ENCODE measurements at regions not wholly inside any gene's neighbourhood (a gene's known extent, or its start where the extent isn't known, plus 50 kb on each side); places are given as distances from the start of the nearest gene placed in this dataset.

GRCh38 chr1:63063367-63063766 is 259.0 kb upstream of the FOXD3 start:
- TF ChIP-seq OSR1 (CRISPR knock-in tag; IDR thresholded peaks at IDR 0.05): no peak
- TF ChIP-seq, protein P1, sequence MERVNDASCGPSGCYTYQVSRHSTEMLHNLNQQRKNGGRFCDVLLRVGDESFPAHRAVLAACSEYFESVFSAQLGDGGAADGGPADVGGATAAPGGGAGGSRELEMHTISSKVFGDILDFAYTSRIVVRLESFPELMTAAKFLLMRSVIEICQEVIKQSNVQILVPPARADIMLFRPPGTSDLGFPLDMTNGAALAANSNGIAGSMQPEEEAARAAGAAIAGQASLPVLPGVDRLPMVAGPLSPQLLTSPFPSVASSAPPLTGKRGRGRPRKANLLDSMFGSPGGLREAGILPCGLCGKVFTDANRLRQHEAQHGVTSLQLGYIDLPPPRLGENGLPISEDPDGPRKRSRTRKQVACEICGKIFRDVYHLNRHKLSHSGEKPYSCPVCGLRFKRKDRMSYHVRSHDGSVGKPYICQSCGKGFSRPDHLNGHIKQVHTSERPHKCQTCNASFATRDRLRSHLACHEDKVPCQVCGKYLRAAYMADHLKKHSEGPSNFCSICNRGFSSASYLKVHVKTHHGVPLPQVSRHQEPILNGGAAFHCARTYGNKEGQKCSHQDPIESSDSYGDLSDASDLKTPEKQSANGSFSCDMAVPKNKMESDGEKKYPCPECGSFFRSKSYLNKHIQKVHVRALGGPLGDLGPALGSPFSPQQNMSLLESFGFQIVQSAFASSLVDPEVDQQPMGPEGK (CRISPR knock-in tag; IDR thresholded peaks at IDR 0.05; ENCODE audit: borderline replicate concordance): no peak
- no peak for TF ChIP-seq ZNF70 (CRISPR knock-in tag; IDR thresholded peaks at IDR 0.05)
- no peak for TF ChIP-seq ZFP30 (CRISPR knock-in tag; IDR thresholded peaks at IDR 0.05)
